Neuronal stem cell (in vitro differentiated cells): ENCODE measurements at regions not wholly inside any gene's neighbourhood (a gene's known extent, or its start where the extent isn't known, plus 50 kb on each side); places are given as distances from the start of the nearest gene placed in this dataset.
"Not testable (repeated sequence)": the region's sequence is repeated elsewhere in the genome, so short reads cannot be mapped to it uniquely, and the experiment has no call there.

Experiments used
- DNase-seq: peaks from one replicate; pipeline ENCODE4 v3.0.0-alpha.2; 2013; ENCODE audit warnings: low spot score
- H2AFZ ChIP-seq: one replicate; pipeline ENCODE4 v1.6.1; 2013; ENCODE audit warnings: mild to moderate bottlenecking, low read length, inconsistent platforms
- H2AK5ac ChIP-seq: 2 replicates; pipeline ENCODE4 v1.6.1; 2013; ENCODE audit warnings: low read depth, mild to moderate bottlenecking, inconsistent platforms, low read length, moderate library complexity, mixed read lengths
- H2BK120ac ChIP-seq: 2 replicates; pipeline ENCODE4 v1.6.1; 2013; ENCODE audit warnings: low read depth, mild to moderate bottlenecking, inconsistent platforms, low read length, moderate library complexity, mixed read lengths
- H2BK12ac ChIP-seq: one replicate; pipeline ENCODE4 v1.6.1; 2013; ENCODE audit warnings: low read length, inconsistent platforms
- H2BK15ac ChIP-seq: 2 replicates; pipeline ENCODE4 v1.6.1; 2013; ENCODE audit warnings: mild to moderate bottlenecking, low read length, inconsistent platforms, mixed read lengths
- H2BK5ac ChIP-seq: one replicate; pipeline ENCODE4 v1.6.1; 2013; ENCODE audit warnings: inconsistent platforms, mild to moderate bottlenecking, low read length, moderate library complexity
- H3K14ac ChIP-seq: one replicate; pipeline ENCODE4 v1.6.1; 2013; ENCODE audit warnings: low read length, inconsistent platforms
- H3K18ac ChIP-seq: 2 replicates; pipeline ENCODE4 v1.6.1; 2013; ENCODE audit warnings: low read length, inconsistent platforms
- H3K23ac ChIP-seq: 2 replicates; pipeline ENCODE4 v1.6.1; 2013; ENCODE audit warnings: low read depth, mild to moderate bottlenecking, mixed read lengths, low read length, inconsistent platforms; ENCODE audit not compliant: poor library complexity
- H3K27ac ChIP-seq: replicated peaks from 3 replicates; pipeline ENCODE4 v1.5.1; 2013; ENCODE audit warnings: low read length, inconsistent platforms
- H3K27me3 ChIP-seq, 3 experiments: 2 replicates each; pipeline ENCODE4 v1.6.1; 2013; ENCODE audit warnings: low read length in 3 of 3, mild to moderate bottlenecking in 2 of 3, inconsistent platforms in 1 of 3, low read depth in 1 of 3, mixed read lengths in 1 of 3, moderate library complexity in 1 of 3; ENCODE audit not compliant: control insufficient read depth in 3 of 3, insufficient read depth in 3 of 3
- H3K36me3 ChIP-seq, 2 donors: replicated peaks in 1 of 2; 2 replicates each; pipeline ENCODE4 v1.6.1; 2013; ENCODE audit warnings: low read length in 2 of 2; ENCODE audit not compliant: control insufficient read depth in 2 of 2, insufficient read depth in 2 of 2
- H3K4ac ChIP-seq: 2 replicates; pipeline ENCODE4 v1.6.1; 2013; ENCODE audit warnings: inconsistent platforms, mild to moderate bottlenecking, low read length, moderate library complexity
- H3K4me1 ChIP-seq, 2 donors: 1 replicate in 1 of 2; 2 replicates in 1 of 2; pipeline ENCODE4 v1.6.1; 2013; ENCODE audit warnings: low read length in 2 of 2, low read depth in 1 of 2; ENCODE audit not compliant: control insufficient read depth in 2 of 2, insufficient read depth in 1 of 2
- H3K4me2 ChIP-seq: one replicate; pipeline ENCODE4 v1.6.1; 2013; ENCODE audit warnings: mild to moderate bottlenecking, low read length, inconsistent platforms; ENCODE audit not compliant: insufficient read depth, poor library complexity, severe bottlenecking
- H3K4me3 ChIP-seq, 2 donors: 2 replicates each; pipeline ENCODE4 v1.5.1; 2013; ENCODE audit warnings: low read length in 2 of 2, mild to moderate bottlenecking in 2 of 2, inconsistent platforms in 1 of 2, moderate library complexity in 1 of 2
- H3K79me1 ChIP-seq: one replicate; pipeline ENCODE4 v1.6.1; 2013; ENCODE audit warnings: low read depth, mild to moderate bottlenecking, inconsistent platforms, low read length, moderate library complexity
- H3K9ac ChIP-seq: one replicate; pipeline ENCODE4 v1.6.1; 2013; ENCODE audit warnings: mild to moderate bottlenecking, low read depth, low read length, inconsistent platforms; ENCODE audit not compliant: poor library complexity
- H3K9me3 ChIP-seq, 2 donors: replicated peaks in 1 of 2; 2 replicates each; pipeline versions ENCODE3 to v1.6.1; 2013; ENCODE audit warnings: low read length in 2 of 2, mild to moderate bottlenecking in 2 of 2, inconsistent platforms in 1 of 2, low read depth in 1 of 2, mixed read lengths in 1 of 2, moderate library complexity in 1 of 2; ENCODE audit not compliant: control insufficient read depth in 2 of 2, insufficient read depth in 1 of 2
- H4K8ac ChIP-seq: one replicate; pipeline ENCODE4 v1.6.1; 2013; ENCODE audit warnings: low read depth, mild to moderate bottlenecking, inconsistent platforms, low read length, moderate library complexity
- H4K91ac ChIP-seq: one replicate; pipeline ENCODE4 v1.6.1; 2013; ENCODE audit warnings: low read length, low read depth, mild to moderate bottlenecking, inconsistent platforms; ENCODE audit not compliant: poor library complexity
- WGBS, 2 donors: extraction: QIAGEN DNeasy Blood & Tissue Kit; methylation state at CpG; one replicate each; pipeline ENCODE4 v1.1.7; 2013; ENCODE audit warnings: missing lambda C conversion rate in 2 of 2, mixed read lengths in 1 of 2; ENCODE audit not compliant: insufficient read length in 2 of 2, insufficient replicate concordance in 1 of 2; ENCODE audit errors: extremely low coverage in 2 of 2; 5-methylcytosine and 5-hydroxymethylcytosine counted together

DNA sequence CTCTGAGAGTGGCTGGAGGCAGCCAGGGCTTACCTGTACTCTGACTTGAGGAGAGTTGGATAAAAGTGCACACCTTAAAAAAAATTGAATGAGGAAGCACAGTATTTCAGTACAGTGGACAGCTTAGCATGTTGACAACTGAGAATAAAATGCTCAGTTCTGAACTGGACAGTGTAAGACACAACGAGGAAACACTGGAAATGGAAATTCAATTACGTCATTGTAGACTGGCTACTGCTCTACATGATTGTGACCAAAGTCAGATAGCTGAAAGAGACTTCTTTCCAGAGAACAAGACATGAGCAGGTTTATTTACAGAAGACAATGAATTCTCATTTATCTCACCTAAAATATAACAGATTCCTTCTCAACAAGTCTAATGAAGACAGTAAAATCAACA, 100.1 kb downstream of the CCDC74A start:
- H2BK5ac ChIP-seq, H3K14ac ChIP-seq, H3K27ac ChIP-seq, H3K36me3 ChIP-seq, H3K4me3 ChIP-seq, H2BK15ac ChIP-seq, H3K18ac ChIP-seq, DNase-seq, H2AK5ac ChIP-seq, H3K4me1 ChIP-seq, H3K4me2 ChIP-seq, H4K91ac ChIP-seq, H3K79me1 ChIP-seq, H3K27me3 ChIP-seq, H2BK120ac ChIP-seq, H2AFZ ChIP-seq, H3K23ac ChIP-seq, H3K9me3 ChIP-seq, H4K8ac ChIP-seq, H2BK12ac ChIP-seq, H3K9ac ChIP-seq, H3K4ac ChIP-seq: not testable (repeated sequence)
- no CpG with 5 or more reads among the region's 2 CpGs for WGBS, 2 donors

DNA sequence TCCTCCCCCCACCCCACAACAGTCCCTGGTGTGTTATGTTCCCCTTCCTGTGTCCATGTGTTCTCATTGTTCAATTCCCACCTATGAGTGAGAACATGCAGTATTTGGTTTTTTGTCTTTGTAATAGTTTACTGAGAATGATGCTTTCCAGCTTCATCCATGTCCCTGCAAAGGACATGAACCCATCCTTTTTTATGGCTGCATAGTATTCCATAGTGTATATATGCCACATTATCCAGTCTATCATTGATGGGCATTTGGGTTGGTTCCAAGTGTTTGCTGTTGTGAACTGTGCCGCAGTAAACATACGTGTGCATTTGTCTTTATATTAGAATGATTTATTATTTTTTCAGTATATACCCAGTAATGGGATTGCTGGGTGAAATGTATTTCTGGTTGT, 104.0 kb downstream of the CCDC74A start:
- not testable (repeated sequence) for H3K4me2 ChIP-seq, H3K23ac ChIP-seq, DNase-seq, H2AFZ ChIP-seq, H4K8ac ChIP-seq, H3K18ac ChIP-seq, H3K4me1 ChIP-seq, H2BK5ac ChIP-seq, H3K4ac ChIP-seq, H2BK15ac ChIP-seq, H2AK5ac ChIP-seq, H2BK12ac ChIP-seq, H2BK120ac ChIP-seq, H4K91ac ChIP-seq, H3K9me3 ChIP-seq, H3K14ac ChIP-seq, H3K27me3 ChIP-seq, H3K36me3 ChIP-seq, H3K9ac ChIP-seq, H3K27ac ChIP-seq, H3K79me1 ChIP-seq, H3K4me3 ChIP-seq
- no CpG with 5 or more reads among the region's 2 CpGs for WGBS, 2 donors

DNA sequence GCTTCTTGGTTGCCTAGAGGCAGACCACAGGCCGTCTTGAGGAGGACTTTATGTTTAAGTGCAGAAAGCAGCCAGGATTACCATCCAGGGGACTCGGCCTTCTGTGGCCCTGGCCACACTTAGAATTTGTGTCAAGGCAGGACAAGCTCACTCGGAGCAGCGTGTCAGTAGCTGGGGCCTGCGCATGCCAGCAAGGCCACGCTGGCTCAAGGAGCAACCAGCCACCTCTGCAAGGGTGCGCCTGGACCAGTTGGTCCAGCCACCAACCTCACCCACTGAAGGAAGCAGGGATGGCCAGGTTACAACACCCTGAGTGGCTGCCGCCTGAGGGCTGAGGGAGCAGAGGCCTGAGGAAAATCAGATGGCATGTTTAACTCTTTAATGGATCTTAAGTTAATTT, 105.7 kb downstream of the CCDC74A start:
- H3K36me3 ChIP-seq, H3K23ac ChIP-seq, H2BK5ac ChIP-seq, H2BK15ac ChIP-seq, H2BK12ac ChIP-seq, H3K27ac ChIP-seq, H3K4me3 ChIP-seq, H3K27me3 ChIP-seq, H3K4me1 ChIP-seq, H4K91ac ChIP-seq, H3K4me2 ChIP-seq, H3K14ac ChIP-seq, H2AFZ ChIP-seq, H3K79me1 ChIP-seq, H4K8ac ChIP-seq, H3K18ac ChIP-seq, H3K4ac ChIP-seq, H3K9me3 ChIP-seq, H3K9ac ChIP-seq, DNase-seq, H2AK5ac ChIP-seq, H2BK120ac ChIP-seq: not testable (repeated sequence)
- no CpG with 5 or more reads among the region's 8 CpGs for WGBS, 2 donors

DNA sequence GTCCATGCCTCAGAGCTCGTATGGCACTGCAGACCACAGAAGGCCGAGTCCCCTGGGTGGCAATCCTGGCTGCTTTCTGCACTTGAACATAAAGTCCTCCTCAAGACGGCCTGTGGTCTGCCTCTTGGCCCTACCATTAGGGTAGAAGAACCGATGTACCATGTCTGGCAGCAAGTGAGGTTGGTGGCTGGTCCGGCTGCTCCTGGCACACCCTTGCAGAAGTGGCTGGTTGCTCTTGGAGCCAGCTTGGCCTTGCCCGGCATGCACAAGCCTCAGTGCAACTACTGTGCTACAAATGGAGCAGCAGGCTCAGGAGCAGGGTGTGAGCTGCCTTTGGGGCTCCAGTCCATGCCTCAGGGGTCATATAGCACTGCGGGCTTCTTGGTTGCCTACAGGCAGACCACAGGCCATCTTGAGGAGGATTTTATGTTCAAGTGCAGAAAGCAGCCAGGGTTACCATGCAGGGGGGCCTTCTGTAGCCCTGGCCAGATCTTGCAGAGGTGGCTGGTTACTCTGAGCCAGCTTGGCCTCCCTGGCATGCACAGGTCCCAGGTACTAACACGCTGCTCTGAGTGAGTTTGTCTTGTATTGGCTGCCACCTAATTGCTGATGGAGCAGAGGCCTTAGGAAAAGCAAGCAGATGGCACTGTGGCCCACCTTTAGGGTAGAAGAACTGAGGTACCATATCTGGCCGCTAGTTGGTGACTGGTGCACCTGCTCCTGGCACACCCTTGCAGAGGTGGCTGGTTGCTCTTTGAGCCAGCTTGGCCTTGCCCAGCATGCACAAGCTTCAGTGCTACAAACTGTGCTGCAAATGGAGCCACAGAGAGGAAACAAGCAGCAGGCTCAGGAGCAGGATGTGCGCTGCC, 106.4 kb downstream of the CCDC74A start:
- H3K18ac ChIP-seq = peak overlapping the region; percentile 38
- not testable (repeated sequence) for H2AK5ac ChIP-seq, H3K4ac ChIP-seq, H3K79me1 ChIP-seq, H3K14ac ChIP-seq, H3K27ac ChIP-seq, H3K9ac ChIP-seq, DNase-seq, H2BK120ac ChIP-seq, H3K4me2 ChIP-seq, H4K91ac ChIP-seq, H2AFZ ChIP-seq, H2BK15ac ChIP-seq, H4K8ac ChIP-seq, H3K36me3 ChIP-seq, H3K4me3 ChIP-seq, H2BK5ac ChIP-seq, H3K27me3 ChIP-seq, H3K9me3 ChIP-seq, H3K4me1 ChIP-seq, H2BK12ac ChIP-seq
- no CpG with 5 or more reads among the region's 10 CpGs for WGBS, 2 donors
- peak overlapping the region; percentile 27 for H3K23ac ChIP-seq
